K562 (cell line): ENCODE measurements at regions not wholly inside any gene's neighbourhood (a gene's known extent, or its start where the extent isn't known, plus 50 kb on each side); places are given as distances from the start of the nearest gene placed in this dataset.

ENCODE experiments used
- ATAC-seq: fragments of 200-7000 bp; cut with Tn5 transposase; 3 replicates; pipeline ENCODE4 v1.9.1; 2020; ENCODE audit warnings: moderate library complexity
- BruUV-seq: library from RNA; stranded (reverse); fragments of 400-500 nt; replicated peaks from 2 replicates; lab custom pipeline; 2021; lab: Mats Ljungman, UMichigan
- CTCF ChIA-PET: fragments of 300-600 bp; formaldehyde crosslinking; extraction: SDS; loops from one replicate; lab custom pipeline; 2021; ENCODE audit warnings: low intra/inter-chr PET ratio; lab: Yijun Ruan, JAX
- POLR2A ChIA-PET: fragments of 300-600, 350-650 bp; sonication (Branson Sonifier 250); formaldehyde crosslinking; extraction: SDS; loops from one replicate; lab custom pipeline; 2021; ENCODE audit warnings: antibody characterized with exemption, inconsistent platforms; lab: Yijun Ruan, JAX
- DNase-seq, 4 experiments: peaks; one replicate each; pipeline versions ENCODE4 v3.0.0 to v3.0.0-alpha.2; 2011 to 2018; ENCODE audit warnings: low spot score in 3 of 4, mixed read lengths in 3 of 4; ENCODE audit errors: extremely low read depth in 1 of 4
- FAIRE-seq: peaks from 2 replicates; lab custom pipeline; 2011; peaks lifted over from hg19 to GRCh38; lab: Jason Lieb, UNC
- H2AFZ ChIP-seq: 2 replicates; pipeline ENCODE4 v1.6.0; 2011; ENCODE audit warnings: low read depth, low read length, control low read depth, inconsistent platforms
- H3K27ac ChIP-seq: fragments of 200-600 bp; 3 replicates; pipeline ENCODE4 v1.8.0; 2011; ENCODE audit warnings: low read depth, mild to moderate bottlenecking, control low read depth, inconsistent platforms, low read length, moderate library complexity, mixed read lengths; ENCODE audit errors: extremely low read depth
- H3K27me3 ChIP-seq, 2 experiments: fragments of 300-600 bp in 1 of 2; 2 replicates in 1 of 2; 3 replicates in 1 of 2; pipeline versions ENCODE4 v1.6.0 to v1.8.0; 2011; ENCODE audit warnings: inconsistent platforms in 2 of 2, low read length in 2 of 2, mild to moderate bottlenecking in 1 of 2, mixed read lengths in 1 of 2, moderate library complexity in 1 of 2; ENCODE audit not compliant: control insufficient read depth in 2 of 2, insufficient read depth in 2 of 2
- H3K36me3 ChIP-seq: fragments of 300-600 bp; 3 replicates; pipeline ENCODE4 v1.8.0; 2011; ENCODE audit warnings: mild to moderate bottlenecking, low read length, inconsistent platforms; ENCODE audit not compliant: control insufficient read depth, insufficient read depth
- H3K4me1 ChIP-seq, 2 experiments: fragments of 200-600 bp in 1 of 2; replicated peaks in 1 of 2; 2 replicates in 1 of 2; 3 replicates in 1 of 2; pipeline versions ENCODE4 v1.5.1 to v1.8.0; 2011; ENCODE audit warnings: inconsistent platforms in 2 of 2, low read length in 2 of 2, mild to moderate bottlenecking in 1 of 2, mixed read lengths in 1 of 2, moderate library complexity in 1 of 2; ENCODE audit not compliant: control insufficient read depth in 2 of 2, insufficient read depth in 2 of 2
- H3K4me2 ChIP-seq: 2 replicates; pipeline ENCODE4 v1.6.1; 2011; ENCODE audit warnings: low read length, control low read depth, inconsistent platforms, mixed read lengths; ENCODE audit not compliant: insufficient read depth
- H3K4me3 ChIP-seq: fragments of 200-600 bp; sonication (generic), shearing (Covaris generic); 2 replicates; pipeline ENCODE4 v1.5.1; 2016; ENCODE audit warnings: control low read depth, inconsistent platforms
- H3K79me2 ChIP-seq: fragments of 200-600 bp; 3 replicates; pipeline ENCODE4 v1.8.0; 2011; ENCODE audit warnings: low read length, inconsistent platforms; ENCODE audit not compliant: control insufficient read depth, insufficient read depth
- H3K9ac ChIP-seq, 2 experiments: 2 replicates each; pipeline versions ENCODE4 v1.6.0 to v1.6.1; 2011; ENCODE audit warnings: low read depth in 2 of 2, low read length in 2 of 2, control low read depth in 1 of 2, inconsistent platforms in 1 of 2, mild to moderate bottlenecking in 1 of 2, mixed read lengths in 1 of 2; ENCODE audit not compliant: insufficient read depth in 1 of 2
- H3K9me1 ChIP-seq: one replicate; pipeline ENCODE4 v1.6.0; 2011; ENCODE audit warnings: inconsistent platforms, mild to moderate bottlenecking, low read length, moderate library complexity; ENCODE audit not compliant: control insufficient read depth, insufficient read depth
- H3K9me3 ChIP-seq: replicated peaks from 2 replicates; pipeline ENCODE4 v1.5.1; 2011; ENCODE audit warnings: low read depth, low read length, inconsistent platforms; ENCODE audit not compliant: control insufficient read depth, insufficient read depth
- H4K20me1 ChIP-seq: replicated peaks from 2 replicates; pipeline ENCODE4 v1.6.1; 2011; ENCODE audit warnings: low read length, inconsistent platforms, mixed read lengths; ENCODE audit not compliant: control insufficient read depth, insufficient read depth
- CBFA2T2 ChIP-seq: fragments of 450-650 bp; conservative IDR thresholded peaks from 2 replicates; pipeline ENCODE4 v1.6.1; 2017; ENCODE audit warnings: mild to moderate bottlenecking
- CBFA2T3 ChIP-seq: fragments of 450-650 bp; IDR thresholded peaks from 2 replicates; pipeline ENCODE4 v1.6.1; 2017
- CBX5 ChIP-seq: IDR thresholded peaks from 2 replicates; pipeline ENCODE4 v1.6.1; 2014; ENCODE audit warnings: low read depth, borderline replicate concordance
- CHCHD3 ChIP-seq: fragments of 250-450 bp; sonication (Bioruptor Pico); IDR thresholded peaks from 2 replicates; pipeline ENCODE4 v2.1.2; 2022; ENCODE audit warnings: mild to moderate bottlenecking
- EP300 ChIP-seq: IDR thresholded peaks from 2 replicates; pipeline ENCODE4 v1.6.1; 2012; ENCODE audit warnings: low read length, improper control_type of control experiment
- FOS ChIP-seq: IDR thresholded peaks from 3 replicates; pipeline ENCODE4 v1.6.1; 2011; ENCODE audit not compliant: insufficient read length; ENCODE audit errors: extremely low read depth
- GATAD2B ChIP-seq: fragments of 450-650 bp; IDR thresholded peaks from 2 replicates; pipeline ENCODE4 v1.6.1; 2017; ENCODE audit warnings: mild to moderate bottlenecking, borderline replicate concordance
- KLF10 ChIP-seq: fragments of 250-450 bp; sonication (Bioruptor Pico); IDR thresholded peaks from 2 replicates; pipeline ENCODE4 v1.6.1; 2021; ENCODE audit warnings: matching md5 sums
- MAFK ChIP-seq: IDR thresholded peaks from 2 replicates; pipeline ENCODE4 v1.6.1; 2011; ENCODE audit warnings: low read length, improper control_type of control experiment
- PRMT5 ChIP-seq: sonication (generic); formaldehyde crosslinking; IDR thresholded peaks from 2 replicates; pipeline ENCODE4 v1.5.0; 2020; ENCODE audit warnings: missing genetic modification reagents
- SMAD4 ChIP-seq: fragments of 250-450 bp; sonication (Bioruptor Pico); conservative IDR thresholded peaks from 2 replicates; pipeline ENCODE4 v1.8.0; 2021; ENCODE audit warnings: inconsistent platforms, mild to moderate bottlenecking, moderate library complexity
- SOX6 ChIP-seq: fragments of 450-650 bp; IDR thresholded peaks from 2 replicates; pipeline ENCODE4 v1.6.1; 2014; ENCODE audit warnings: mild to moderate bottlenecking
- SRSF1 ChIP-seq: fragments of 200-400 bp; formaldehyde crosslinking; IDR thresholded peaks from 2 replicates; pipeline ENCODE4 v1.6.1; 2017; ENCODE audit warnings: mild to moderate bottlenecking, low read depth, low read length, moderate library complexity
- TAF15 ChIP-seq: fragments of 200-400 bp; formaldehyde crosslinking; IDR thresholded peaks from 2 replicates; pipeline ENCODE4 v1.6.1; 2017; ENCODE audit warnings: mild to moderate bottlenecking, low read depth, low read length, moderate library complexity
- TAL1 ChIP-seq: fragments of 450-650 bp; IDR thresholded peaks from 2 replicates; pipeline ENCODE4 v1.6.1; 2016; ENCODE audit warnings: mild to moderate bottlenecking
- THRAP3 ChIP-seq: fragments of 450-650 bp; IDR thresholded peaks from 2 replicates; pipeline ENCODE4 v1.6.1; 2016; ENCODE audit warnings: mild to moderate bottlenecking, inconsistent platforms, borderline replicate concordance
- XRCC4 ChIP-seq: IDR thresholded peaks from one replicate; pipeline ENCODE4 v1.6.1; 2011; ENCODE audit not compliant: insufficient read depth, insufficient read length; ENCODE audit errors: extremely low read depth
- ZNF384 ChIP-seq: IDR thresholded peaks from 2 replicates; pipeline ENCODE4 v1.6.1; 2012; ENCODE audit warnings: low read depth, low read length, improper control_type of control experiment
- WGBS: fragments of 100-300 bp; shearing (Covaris generic); methylation state at CpG from one replicate; pipeline ENCODE4 v1.1.6; 2016; ENCODE audit warnings: low coverage, mixed read lengths; ENCODE audit not compliant: insufficient coverage; ENCODE audit errors: missing lambda C conversion rate; 5-methylcytosine and 5-hydroxymethylcytosine counted together
- in situ Hi-C: fragments of 300-500 bp; cut with MboI; formaldehyde crosslinking; loops from 4 replicates; pipeline ENCODE4 v1.15.0; 2018; ENCODE audit warnings: inconsistent platforms, mixed read lengths
- intact Hi-C: fragments of 100-400 bp; cut with micrococcal nuclease; formaldehyde crosslinking; loops from 2 replicates; pipeline ENCODE4 v1.14.2; 2022

DNA sequence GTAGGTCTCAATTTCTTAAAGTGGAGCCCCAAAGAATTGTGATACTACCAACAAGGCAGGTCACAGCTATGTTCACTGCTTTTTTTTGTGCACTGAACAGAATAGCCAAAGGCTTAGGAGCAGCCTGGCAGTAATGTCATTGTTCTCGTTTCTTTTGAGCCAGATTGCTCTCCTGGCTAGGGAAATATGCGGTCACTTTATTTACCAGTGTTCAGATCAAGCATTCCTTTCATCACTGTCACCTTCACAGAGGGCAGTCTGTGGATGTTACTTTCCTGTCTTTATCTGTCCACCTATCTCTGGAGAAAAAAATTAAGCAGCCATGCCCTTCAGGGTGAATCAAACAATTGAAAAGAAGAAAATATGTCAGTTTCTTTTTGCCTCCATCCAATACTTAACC lies 159.6 kb downstream of the BTG1 start:
- H3K9me1 ChIP-seq: no peaks in the 10 kb centered on the region
- H3K27ac ChIP-seq: no peak overlapping the region
- H3K79me2 ChIP-seq: no peaks in the 10 kb centered on the region
- CTCF ChIA-PET: no interaction called here
- intact Hi-C loops (no loop called here), in situ Hi-C loops (no loop called here)
- no peaks in the 10 kb centered on the region for H3K36me3 ChIP-seq
- H3K9ac ChIP-seq: no peak overlapping the region
- no TSS peak for BruUV-seq
- no peak overlapping the region; the same call in 1 of the 2 replicates for H3K4me2 ChIP-seq
- DNase-seq (no peak), FAIRE-seq (peak; percentile 37), ATAC-seq (peak; percentile 57)
- no peaks in the 10 kb centered on the region for H3K27me3 ChIP-seq
- H4K20me1 ChIP-seq: no peaks in the 10 kb centered on the region
- H3K9me3 ChIP-seq: no peaks in the 10 kb centered on the region
- WGBS: 15% methylated on average over 2 of the region's 2 CpGs
- H3K4me3 ChIP-seq: no peak overlapping the region
- H3K4me1 ChIP-seq: peaks cover 0 to 15% of the 10 kb centered on the region in 2 experiments; a peak in 2 of 5 replicates
- peak overlapping the region; percentile 28; the same call in 1 of the 2 replicates for H2AFZ ChIP-seq
- POLR2A ChIA-PET: interaction anchor here (0.8 to 1.4 kb wide), 4 partner anchors 11 to 160 kb away, joined by 3 read pairs; partner anchors contain the start of gene BTG1
- 0 out of 2 replicates have a peak, but pooled peaks have one; percentile 14 for TF ChIP-seq ZNF384
- TF ChIP-seq PRMT5 (CRISPR knock-in tag): no peak

DNA sequence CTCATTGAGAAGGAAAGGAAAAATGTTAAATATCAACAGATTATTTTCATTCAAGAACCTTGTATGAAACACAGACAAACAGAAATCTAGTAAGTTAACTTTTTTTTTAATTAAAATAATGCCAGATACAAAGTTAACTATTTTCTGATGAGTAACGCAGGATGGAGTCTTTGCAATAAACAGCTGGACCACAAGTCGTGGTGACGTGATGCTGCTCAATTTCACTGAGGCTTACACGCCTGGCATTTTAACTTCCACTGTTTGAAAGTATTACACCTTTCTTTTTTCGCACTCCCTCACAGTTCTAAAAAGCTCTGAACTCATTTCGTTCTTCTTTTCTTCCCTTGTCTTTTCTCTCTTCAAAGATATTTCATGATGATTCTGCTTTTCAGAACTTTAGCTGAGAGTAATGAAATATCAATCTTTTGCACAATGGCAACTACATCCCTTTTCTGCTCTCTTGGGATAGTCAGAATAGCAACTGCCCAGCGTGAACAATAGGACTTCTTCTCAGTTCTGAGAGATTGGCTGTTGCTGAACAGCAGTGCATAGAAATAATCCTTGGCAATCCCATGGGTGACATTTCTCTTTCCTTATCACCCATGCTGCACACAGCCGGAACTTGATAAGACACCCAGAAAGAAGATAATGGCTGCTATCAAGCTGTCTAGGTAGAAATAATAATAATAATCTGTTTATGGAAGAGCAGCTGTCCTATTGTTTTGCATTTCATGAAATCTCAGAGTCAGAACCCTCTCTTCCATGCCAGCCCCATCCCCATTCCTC lies 160.5 kb downstream of the BTG1 start:
- ChIA-PET POLR2A (interaction anchor here (0.8 to 1.4 kb wide), 4 partner anchors 12 to 160 kb away, joined by 3 to 4 read pairs (median 3); partner anchors contain the start of gene BTG1), CTCF (no interaction called here)
- no peaks in the 10 kb centered on the region for H3K9me3 ChIP-seq
- no TSS peak for BruUV-seq
- H3K27ac ChIP-seq: no peak overlapping the region
- H2AFZ ChIP-seq: no peak overlapping the region
- FAIRE-seq (no peak), ATAC-seq (peak; percentile 39; the same call in 2 of the 3 replicates), DNase-seq (peak in 1 of 4 experiments; percentile 15)
- intact Hi-C loops (no loop called here), in situ Hi-C loops (no loop called here)
- H3K79me2 ChIP-seq: no peaks in the 10 kb centered on the region
- peaks cover 0 to 15% of the 10 kb centered on the region in 2 experiments; a peak in 2 of 5 replicates for H3K4me1 ChIP-seq
- no peaks in the 10 kb centered on the region for H3K36me3 ChIP-seq
- no peaks in the 10 kb centered on the region for H3K27me3 ChIP-seq
- no peak overlapping the region for H3K4me2 ChIP-seq
- no peak overlapping the region for H3K4me3 ChIP-seq
- no peaks in the 10 kb centered on the region for H4K20me1 ChIP-seq
- H3K9ac ChIP-seq: no peak overlapping the region
- no peaks in the 10 kb centered on the region for H3K9me1 ChIP-seq
- WGBS: 45% methylated on average over 8 of the region's 8 CpGs
- no peak for TF ChIP-seq CBFA2T2
- no peak for TF ChIP-seq XRCC4
- TF ChIP-seq MAFK: no peak
- TF ChIP-seq SMAD4: 0 out of 2 replicates have a peak, but pooled peaks have one; percentile 31
- TF ChIP-seq GATAD2B: 0 out of 2 replicates have a peak, but pooled peaks have one; percentile 28
- TF ChIP-seq SRSF1: no peak
- TF ChIP-seq THRAP3: no peak
- TF ChIP-seq FOS: no peak
- TF ChIP-seq TAL1: peak; percentile 38; the same call in 1 of the 2 replicates
- TF ChIP-seq CHCHD3: no peak
- peak; percentile 57 for TF ChIP-seq CBFA2T3
- TF ChIP-seq CBX5: no peak
- TF ChIP-seq TAF15: no peak
- no peak for TF ChIP-seq KLF10 (CRISPR knock-in tag)
- TF ChIP-seq EP300: peak; percentile 44
- peak; percentile 41 for TF ChIP-seq SOX6
